DMS 273 (cell line): ENCODE measurements at regions not wholly inside any gene's neighbourhood (a gene's known extent, or its start where the extent isn't known, plus 50 kb on each side); places are given as distances from the start of the nearest gene placed in this dataset.

ENCODE experiments used
- DNase-seq: peaks from one replicate; lab custom pipeline; 2025; ENCODE audit not compliant: unreplicated experiment; lab: John Stamatoyannopoulos, UW

GRCh38 chr7:17638727-17639126, 301.6 kb downstream of the SNX13 start:
- no peak for DNase-seq

GRCh38 chr7:17640730-17641377, 299.4 kb downstream of the SNX13 start:
- DNase-seq: peak; percentile 73

DNA sequence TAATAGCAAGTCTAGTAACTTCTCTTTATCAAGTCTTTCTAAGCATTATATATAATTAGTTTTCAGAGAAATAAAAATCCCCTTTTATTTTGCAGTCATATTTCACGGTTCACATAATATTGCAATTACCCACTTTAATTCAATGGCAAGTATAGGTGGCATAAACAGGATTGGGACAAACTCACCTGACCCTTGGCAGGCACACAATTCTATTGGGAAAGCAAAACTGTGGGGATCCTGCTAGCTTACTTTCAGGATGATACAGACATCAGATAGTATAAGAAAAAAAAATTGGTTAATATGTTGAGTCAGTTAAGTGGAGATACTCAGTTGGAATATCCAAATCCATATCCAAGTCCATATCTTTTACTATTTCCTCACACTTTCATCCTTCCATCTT, 294.8 kb downstream of the SNX13 start:
- no peak for DNase-seq

- peak; percentile 10 for DNase-seq
Observed at GRCh38 chr7:17646253-17646956, 293.9 kb downstream of the SNX13 start.

GRCh38 chr7:17651341-17651740, 289.0 kb downstream of the SNX13 start:
- no peak for DNase-seq

- no peak for DNase-seq
Observed at GRCh38 chr7:17651863-17652385, 288.4 kb downstream of the SNX13 start.

GRCh38 chr7:17654940-17655339, 285.4 kb downstream of the SNX13 start:
- DNase-seq: no peak

GRCh38 chr7:17659126-17659525, 281.2 kb downstream of the SNX13 start:
- no peak for DNase-seq

DNA sequence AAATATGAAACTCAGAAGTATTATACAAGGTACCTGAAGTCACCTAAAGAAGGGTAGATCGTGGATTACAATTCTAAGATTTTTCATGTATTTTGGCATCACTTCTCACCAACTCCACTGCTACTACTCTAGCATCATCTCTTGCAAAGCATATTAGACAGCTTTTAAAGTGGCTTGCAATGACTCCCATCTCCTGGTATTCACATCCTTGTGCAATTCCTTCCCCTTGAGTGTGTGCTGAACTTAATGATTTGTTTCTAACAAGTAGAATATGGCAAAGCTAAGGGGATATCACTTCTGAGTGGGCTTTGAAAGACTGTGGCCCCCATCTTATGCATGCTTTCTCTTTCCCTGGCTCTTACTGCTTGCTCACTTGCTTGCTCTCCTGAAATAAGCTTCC, 280.2 kb downstream of the SNX13 start:
- DNase-seq: no peak

DNA sequence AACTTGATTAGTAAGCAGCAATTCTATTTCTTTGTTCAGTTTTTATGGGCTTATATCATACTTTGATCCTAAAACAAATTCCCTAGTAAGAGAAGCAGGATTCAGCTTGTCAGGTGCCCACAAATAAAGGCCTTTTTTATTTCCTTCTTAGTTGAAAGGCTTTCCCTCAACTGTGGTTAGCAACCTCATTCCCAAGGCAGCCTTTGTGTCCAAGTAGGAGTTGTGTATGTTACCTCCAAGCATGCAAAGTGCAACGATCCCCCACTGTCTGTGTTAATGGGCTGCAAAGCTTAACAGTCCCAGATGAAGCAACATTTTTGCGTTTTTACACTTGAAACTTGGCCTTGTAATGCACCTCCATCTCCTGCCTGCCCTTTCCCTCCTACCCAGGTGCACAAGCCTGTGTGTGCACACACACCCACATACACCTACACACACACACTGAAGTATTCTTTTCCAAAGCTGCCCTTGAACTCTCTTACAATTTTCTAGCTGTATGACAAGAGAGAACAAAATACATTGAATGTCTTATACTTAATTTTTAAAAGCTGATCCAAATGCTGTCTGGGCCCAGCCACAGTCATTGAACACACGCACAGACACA, 278.2 kb downstream of the SNX13 start:
- no peak for DNase-seq

DNA sequence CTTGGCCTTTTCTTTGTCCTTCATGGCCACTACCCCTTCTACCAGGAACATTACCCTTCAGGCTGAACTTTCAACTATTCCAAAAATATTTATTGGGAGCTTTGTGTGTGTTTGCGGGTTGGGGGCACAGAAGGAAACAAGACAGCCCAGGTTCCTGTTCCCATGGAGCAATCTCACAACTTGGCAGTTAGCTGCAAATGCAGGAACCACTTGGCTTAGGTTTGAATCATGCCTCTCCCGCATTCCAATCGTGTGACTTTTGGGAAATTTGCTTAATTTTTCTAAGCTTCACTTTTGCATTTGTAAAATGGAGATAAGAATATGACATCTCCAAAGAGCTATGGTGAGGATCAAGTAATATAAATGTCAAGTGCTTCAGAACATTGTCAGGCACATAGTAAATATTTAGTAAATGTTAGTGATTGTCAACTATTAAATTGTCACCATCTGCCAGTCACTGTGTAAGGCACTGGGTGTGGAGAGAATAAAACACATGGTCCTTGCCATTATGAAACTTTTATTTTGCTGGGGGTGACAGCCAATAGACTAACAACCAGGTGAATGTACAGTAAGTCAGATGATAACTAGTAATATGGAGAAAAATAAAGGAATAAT, 277.1 kb downstream of the SNX13 start:
- DNase-seq: no peak

DNA sequence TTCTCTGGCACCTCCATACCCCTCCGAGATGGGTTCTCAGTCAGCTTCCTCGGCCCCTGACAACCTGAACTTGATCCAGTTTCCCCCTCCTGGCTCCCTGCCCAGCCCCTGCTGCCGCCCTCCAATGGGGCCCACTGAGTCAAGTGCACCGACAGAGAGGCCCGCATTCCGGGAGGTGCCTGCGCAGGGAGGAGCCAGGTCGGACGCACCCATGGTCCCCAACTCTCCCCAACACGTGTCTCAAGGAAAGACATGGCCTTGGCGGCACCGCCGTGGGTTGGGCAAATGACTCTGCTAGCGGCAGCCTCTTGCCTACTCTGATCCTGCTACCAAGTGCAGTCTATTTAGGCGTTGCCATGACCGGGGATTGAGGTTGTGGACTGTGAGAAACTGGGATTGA, 275.3 kb downstream of the SNX13 start:
- DNase-seq: no peak

GRCh38 chr7:17668122-17668521, 272.2 kb downstream of the SNX13 start:
- no peak for DNase-seq

DNA sequence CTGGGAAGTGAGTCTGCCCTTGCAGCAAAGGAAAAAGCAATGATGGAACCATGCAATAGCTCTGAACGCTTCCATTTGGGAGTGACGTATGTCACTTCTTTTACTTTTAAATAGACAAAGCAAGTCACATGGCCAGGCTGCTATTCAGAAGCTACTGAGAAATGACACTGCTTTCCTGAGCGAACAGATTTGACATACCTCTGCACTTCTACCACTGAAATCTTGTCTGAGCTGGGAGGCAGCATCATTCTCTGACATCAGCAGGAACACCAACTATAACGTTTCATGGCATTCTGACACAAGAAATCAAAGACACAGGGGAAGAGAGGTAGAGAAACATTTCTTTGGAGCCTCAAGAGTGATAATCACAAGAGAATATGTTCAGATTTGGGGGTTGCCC, 271.1 kb downstream of the SNX13 start:
- no peak for DNase-seq

DNA sequence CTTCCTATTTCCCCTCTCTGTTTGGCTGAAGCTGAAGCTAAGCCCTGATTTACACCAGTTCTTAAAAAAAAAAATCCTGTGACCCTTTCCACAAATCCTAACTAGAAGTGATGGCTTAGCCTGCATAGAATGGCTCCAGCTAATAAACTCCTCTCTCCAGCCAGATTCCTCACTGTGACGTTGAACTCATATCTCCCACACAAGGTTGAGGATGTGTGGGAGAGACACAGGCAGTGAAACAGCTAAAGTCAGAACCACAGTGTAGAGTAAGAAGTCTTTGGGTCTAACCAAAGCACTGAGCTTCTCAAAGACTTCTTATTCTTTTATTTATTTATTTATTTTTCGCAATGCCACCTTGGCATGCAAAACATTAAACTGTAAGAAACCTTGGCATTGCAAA, 268.3 kb downstream of the SNX13 start:
- DNase-seq: no peak

GRCh38 chr7:17672783-17673182, 267.5 kb downstream of the SNX13 start:
- no peak for DNase-seq

DNA sequence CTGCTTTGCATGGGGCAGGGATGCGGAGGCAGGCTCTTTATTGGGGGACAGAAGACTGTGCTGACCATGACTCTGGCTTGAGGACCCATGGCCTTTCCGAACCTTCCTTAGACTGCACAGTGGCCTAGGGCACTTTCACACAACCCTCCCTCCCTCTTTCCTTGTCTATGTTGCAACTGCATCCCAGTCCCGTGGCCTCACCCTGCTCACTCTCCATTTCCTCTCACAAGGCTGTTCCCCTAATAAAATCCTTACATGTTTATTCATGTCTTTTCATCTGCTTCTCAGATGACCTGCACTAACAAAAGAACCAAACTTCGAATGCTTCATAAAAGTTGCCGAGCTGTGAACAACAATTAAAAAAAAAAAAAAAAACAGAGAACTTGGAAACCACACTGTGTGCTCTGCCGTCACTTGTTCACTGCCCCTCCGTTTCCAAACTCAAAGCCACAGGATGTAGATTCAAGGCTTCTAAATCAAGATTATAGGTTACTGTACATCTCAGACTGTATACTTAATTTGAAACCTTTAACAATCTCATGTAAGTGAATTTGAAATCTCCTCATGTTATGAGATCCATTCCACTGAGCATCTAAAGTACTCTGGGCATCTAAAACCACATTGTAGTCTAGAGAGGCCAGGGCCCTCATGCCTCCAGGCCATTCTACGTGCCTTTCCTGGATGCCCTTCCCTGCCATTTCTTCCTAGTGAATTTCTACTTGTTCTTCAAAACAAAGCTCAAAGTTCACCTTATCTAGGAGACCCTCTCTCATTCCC, 265.9 kb downstream of the SNX13 start:
- no peak for DNase-seq

DNA sequence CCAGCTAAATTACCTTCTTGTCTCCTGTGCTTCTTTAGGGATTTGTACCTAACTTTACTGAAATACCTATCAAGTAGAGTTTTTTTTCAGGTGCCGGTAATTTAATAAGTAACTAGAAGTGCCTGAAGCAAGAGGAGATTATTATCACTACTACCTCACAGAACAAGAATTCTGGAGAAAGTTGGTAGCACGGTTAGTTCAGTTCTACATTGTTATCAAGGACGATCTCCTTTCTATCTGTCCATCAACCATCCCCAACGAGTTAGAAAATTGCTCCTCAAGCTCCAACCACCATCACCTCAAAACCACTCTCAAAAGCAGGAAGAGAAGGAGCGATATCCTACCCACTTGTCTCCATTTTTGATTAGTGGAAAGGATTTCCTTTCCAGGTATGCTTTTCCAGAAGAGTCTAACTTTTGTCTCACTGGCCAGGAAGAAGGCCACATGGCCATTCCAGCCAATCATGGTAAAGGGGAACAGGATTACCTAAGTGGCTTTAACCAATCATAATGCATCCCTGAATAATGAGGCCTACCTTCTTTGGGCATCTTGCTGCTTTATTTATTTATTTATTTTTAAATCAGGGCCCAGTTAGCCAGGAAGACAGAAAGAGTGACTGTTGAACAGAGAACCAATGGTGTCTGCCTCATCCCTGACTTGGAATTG, 265.2 kb downstream of the SNX13 start:
- DNase-seq: no peak

DNA sequence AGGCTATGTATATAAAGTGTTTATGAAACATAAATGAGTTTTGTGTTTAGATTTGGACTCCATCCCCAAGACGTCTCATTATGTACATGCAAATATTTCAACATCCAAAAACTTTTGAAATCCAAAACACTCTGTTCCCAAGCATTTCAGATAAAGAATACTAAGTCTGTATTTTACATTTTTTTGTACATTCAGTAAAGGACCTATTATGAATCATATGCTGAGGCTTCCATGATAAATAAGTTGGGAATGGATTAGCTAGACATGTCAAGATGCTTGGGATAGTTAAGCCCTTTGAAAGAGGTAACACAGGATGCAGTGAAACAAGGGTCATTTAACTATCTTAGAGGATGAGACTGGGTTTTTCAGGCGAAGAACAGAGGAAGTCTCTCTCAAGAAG, 262.9 kb downstream of the SNX13 start:
- no peak for DNase-seq

DNA sequence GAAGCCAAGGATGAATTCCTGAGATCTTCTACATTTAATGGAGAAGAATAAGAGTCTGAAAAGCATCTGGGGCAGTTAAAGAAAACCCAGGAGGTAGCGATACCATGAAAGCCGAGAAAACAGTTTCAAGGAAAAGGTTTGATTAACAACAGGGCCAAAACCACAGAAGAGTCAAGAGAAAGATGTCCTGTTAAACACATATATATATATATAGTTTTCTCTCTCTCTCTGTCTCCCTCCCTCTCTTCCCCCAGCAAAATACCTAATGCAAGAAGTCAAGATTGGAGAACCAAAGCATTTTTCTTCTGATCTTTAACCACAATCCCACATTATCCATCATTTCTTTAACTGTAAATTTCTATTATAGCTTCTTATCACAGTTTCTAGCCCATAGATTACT, 261.4 kb downstream of the SNX13 start:
- DNase-seq: no peak

- DNase-seq: peak; percentile 21
Observed at GRCh38 chr7:17679458-17679857, 260.8 kb downstream of the SNX13 start.
